HCT116 (cell line): ENCODE measurements at regions not wholly inside any gene's neighbourhood (a gene's known extent, or its start where the extent isn't known, plus 50 kb on each side); places are given as distances from the start of the nearest gene placed in this dataset.

Source experiments
- ATF3 ChIP-seq: IDR thresholded peaks from 2 replicates; pipeline ENCODE4 v1.6.1; 2012
- CEBPB ChIP-seq: IDR thresholded peaks from 2 replicates; pipeline ENCODE4 v1.6.1; 2012; ENCODE audit warnings: low read depth
- CTCF ChIP-seq, 3 experiments: fragments of 200-600 bp in 1 of 3; sonication (generic) in 1 of 3; IDR thresholded peaks in 2 of 3; conservative IDR thresholded peaks in 1 of 3; 2 replicates each; pipeline ENCODE4 v1.5.1; 2012 to 2017; ENCODE audit warnings: low read depth in 2 of 3, low read length in 2 of 3, antibody characterized with exemption in 1 of 3, borderline replicate concordance in 1 of 3, control low read depth in 1 of 3, mild to moderate bottlenecking in 1 of 3, mixed read lengths in 1 of 3, mixed run types in 1 of 3, moderate library complexity in 1 of 3; ENCODE audit not compliant: insufficient read depth in 1 of 3
- EZH2 ChIP-seq: fragments of 200-600 bp; sonication (generic); IDR thresholded peaks from 2 replicates; pipeline ENCODE4 v1.6.1; 2017; ENCODE audit warnings: antibody characterized with exemption, mixed run types
- POLR2AphosphoS5 ChIP-seq: IDR thresholded peaks from 2 replicates; pipeline ENCODE4 v1.6.1; 2011; ENCODE audit warnings: mild to moderate bottlenecking, low read depth, low read length, moderate library complexity
- ZNF274 ChIP-seq: fragments of 200-500 bp; sonication (Bioruptor generic); IDR thresholded peaks from 2 replicates; pipeline ENCODE4 v1.6.1; 2014; ENCODE audit warnings: mild to moderate bottlenecking, low read depth, low read length, inconsistent platforms
- TF ChIP-seq, protein P1 (sequence below): IDR thresholded peaks from 2 replicates; pipeline ENCODE4 v1.6.1; 2012; ENCODE audit warnings: low read depth

DNA sequence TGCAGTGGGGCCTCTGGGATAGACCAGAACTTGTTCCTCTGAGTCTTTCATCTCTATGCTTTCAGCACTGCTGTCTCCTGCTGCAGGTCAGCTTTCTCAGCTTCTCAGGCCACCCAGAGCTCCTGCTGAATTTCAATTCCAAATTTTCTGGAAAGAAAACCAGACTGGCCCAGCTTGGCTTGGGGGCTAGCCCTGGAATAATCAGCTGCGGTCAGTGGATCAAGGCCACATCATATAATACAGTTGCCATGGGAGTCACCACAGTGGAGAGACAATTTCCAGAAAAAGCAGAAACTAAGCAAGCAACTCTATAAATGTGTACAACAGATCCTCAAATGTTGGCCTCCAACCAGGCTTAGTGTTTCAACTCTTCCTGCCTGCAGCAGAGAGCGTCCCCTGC, 91.1 kb upstream of the SLC24A5 start:
- TF ChIP-seq ATF3 (no peak), CTCF (IDR thresholded peaks at IDR 0.05 in 2 of 3, conservative IDR thresholded peaks at IDR 0.05 in 1 of 3; ENCODE audit: borderline replicate concordance in 1 of 3, insufficient read depth in 1 of 3, low read depth in 2 of 3, low read length in 2 of 3) (no peak), ZNF274 (no peak), CEBPB (no peak), EZH2 (no peak), POLR2AphosphoS5 (no peak)
- TF ChIP-seq, protein P1, sequence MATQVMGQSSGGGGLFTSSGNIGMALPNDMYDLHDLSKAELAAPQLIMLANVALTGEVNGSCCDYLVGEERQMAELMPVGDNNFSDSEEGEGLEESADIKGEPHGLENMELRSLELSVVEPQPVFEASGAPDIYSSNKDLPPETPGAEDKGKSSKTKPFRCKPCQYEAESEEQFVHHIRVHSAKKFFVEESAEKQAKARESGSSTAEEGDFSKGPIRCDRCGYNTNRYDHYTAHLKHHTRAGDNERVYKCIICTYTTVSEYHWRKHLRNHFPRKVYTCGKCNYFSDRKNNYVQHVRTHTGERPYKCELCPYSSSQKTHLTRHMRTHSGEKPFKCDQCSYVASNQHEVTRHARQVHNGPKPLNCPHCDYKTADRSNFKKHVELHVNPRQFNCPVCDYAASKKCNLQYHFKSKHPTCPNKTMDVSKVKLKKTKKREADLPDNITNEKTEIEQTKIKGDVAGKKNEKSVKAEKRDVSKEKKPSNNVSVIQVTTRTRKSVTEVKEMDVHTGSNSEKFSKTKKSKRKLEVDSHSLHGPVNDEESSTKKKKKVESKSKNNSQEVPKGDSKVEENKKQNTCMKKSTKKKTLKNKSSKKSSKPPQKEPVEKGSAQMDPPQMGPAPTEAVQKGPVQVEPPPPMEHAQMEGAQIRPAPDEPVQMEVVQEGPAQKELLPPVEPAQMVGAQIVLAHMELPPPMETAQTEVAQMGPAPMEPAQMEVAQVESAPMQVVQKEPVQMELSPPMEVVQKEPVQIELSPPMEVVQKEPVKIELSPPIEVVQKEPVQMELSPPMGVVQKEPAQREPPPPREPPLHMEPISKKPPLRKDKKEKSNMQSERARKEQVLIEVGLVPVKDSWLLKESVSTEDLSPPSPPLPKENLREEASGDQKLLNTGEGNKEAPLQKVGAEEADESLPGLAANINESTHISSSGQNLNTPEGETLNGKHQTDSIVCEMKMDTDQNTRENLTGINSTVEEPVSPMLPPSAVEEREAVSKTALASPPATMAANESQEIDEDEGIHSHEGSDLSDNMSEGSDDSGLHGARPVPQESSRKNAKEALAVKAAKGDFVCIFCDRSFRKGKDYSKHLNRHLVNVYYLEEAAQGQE, result no peak
